CD14-positive monocyte (primary cell): ENCODE measurements at regions not wholly inside any gene's neighbourhood (a gene's known extent, or its start where the extent isn't known, plus 50 kb on each side); places are given as distances from the start of the nearest gene placed in this dataset.

Source experiments
- DNase-seq, 3 donors: peaks; one replicate each; pipeline ENCODE4 v3.0.0-alpha.2; 2011 to 2022
- H2AFZ ChIP-seq: 2 replicates; pipeline ENCODE4 v1.6.0; 2012; ENCODE audit warnings: mild to moderate bottlenecking, low read depth, low read length, inconsistent platforms; ENCODE audit not compliant: insufficient read depth, poor library complexity, severe bottlenecking
- H3K27ac ChIP-seq, 2 donors: 1 replicate in 1 of 2; 2 replicates in 1 of 2; pipeline ENCODE4 v1.5.1; 2012 to 2013; ENCODE audit warnings: low read length in 2 of 2, control low read depth in 1 of 2, inconsistent platforms in 1 of 2, low read depth in 1 of 2, mild to moderate bottlenecking in 1 of 2
- H3K27me3 ChIP-seq, 2 donors: one replicate each; pipeline versions ENCODE4 v1.6.0 to v1.6.1; 2011 to 2013; ENCODE audit warnings: low read length in 2 of 2; ENCODE audit not compliant: control insufficient read depth in 2 of 2, insufficient read depth in 2 of 2
- H3K36me3 ChIP-seq, 2 donors: replicated peaks in 1 of 2; 1 replicate in 1 of 2; 2 replicates in 1 of 2; pipeline versions ENCODE4 v1.5.1 to v1.6.1; 2012 to 2013; ENCODE audit warnings: low read length in 2 of 2, control low read depth in 1 of 2, inconsistent platforms in 1 of 2, mild to moderate bottlenecking in 1 of 2; ENCODE audit not compliant: insufficient read depth in 2 of 2, control insufficient read depth in 1 of 2
- H3K4me1 ChIP-seq, 2 donors: 1 replicate in 1 of 2; 2 replicates in 1 of 2; pipeline versions ENCODE4 v1.5.1 to v1.6.1; 2012 to 2013; ENCODE audit warnings: low read length in 2 of 2, control low read depth in 1 of 2, inconsistent platforms in 1 of 2, mild to moderate bottlenecking in 1 of 2, moderate library complexity in 1 of 2; ENCODE audit not compliant: insufficient read depth in 2 of 2, control insufficient read depth in 1 of 2
- H3K4me2 ChIP-seq: replicated peaks from 2 replicates; pipeline ENCODE3; 2012; ENCODE audit warnings: low read length, moderate library complexity, mild to moderate bottlenecking; ENCODE audit not compliant: poor library complexity, severe bottlenecking; ENCODE audit errors: extremely low read depth
- H3K4me3 ChIP-seq, 3 experiments: fragments of 200-600 bp in 1 of 3; sonication (generic) in 1 of 3; replicated peaks in 1 of 3; 1 replicate in 2 of 3; 2 replicates in 1 of 3; pipeline ENCODE4 v1.5.1; 2011 to 2013; ENCODE audit warnings: low read length in 3 of 3, mild to moderate bottlenecking in 3 of 3, control low read depth in 2 of 3, low read depth in 2 of 3, inconsistent platforms in 1 of 3, moderate library complexity in 1 of 3
- H3K79me2 ChIP-seq: 2 replicates; pipeline ENCODE4 v1.6.0; 2012; ENCODE audit warnings: mild to moderate bottlenecking, control low read depth, inconsistent platforms, low read length, moderate library complexity; ENCODE audit not compliant: insufficient read depth
- H3K9ac ChIP-seq: 2 replicates; pipeline ENCODE4 v1.6.0; 2017; ENCODE audit warnings: low read length, mild to moderate bottlenecking; ENCODE audit not compliant: insufficient read depth, poor library complexity, severe bottlenecking
- H3K9me3 ChIP-seq, 2 donors: replicated peaks in 1 of 2; 1 replicate in 1 of 2; 2 replicates in 1 of 2; pipeline versions ENCODE4 v1.5.1 to v1.6.1; 2012 to 2013; ENCODE audit warnings: low read length in 2 of 2, control low read depth in 1 of 2; ENCODE audit not compliant: control insufficient read depth in 1 of 2, insufficient read depth in 1 of 2
- H4K20me1 ChIP-seq: 2 replicates; pipeline ENCODE4 v1.6.0; 2012; ENCODE audit warnings: mild to moderate bottlenecking, low read length, control low read depth, moderate library complexity; ENCODE audit not compliant: insufficient read depth
- H3K27ac Mint-ChIP-seq, 7 donors: one replicate each; pipeline ENCODE4 v1.8.0; 2020; ENCODE audit warnings: mild to moderate bottlenecking in 7 of 7, mixed read lengths in 7 of 7, moderate library complexity in 6 of 7, inconsistent platforms in 2 of 7
- H3K27me3 Mint-ChIP-seq, 3 donors: one replicate each; pipeline ENCODE4 v1.8.0; 2021 to 2022; ENCODE audit warnings: low read depth in 3 of 3, mild to moderate bottlenecking in 3 of 3, mixed read lengths in 3 of 3, moderate library complexity in 3 of 3, inconsistent platforms in 1 of 3
- H3K36me3 Mint-ChIP-seq, 2 donors: one replicate each; pipeline ENCODE4 v1.8.0; 2020; ENCODE audit warnings: mixed read lengths in 2 of 2, inconsistent platforms in 1 of 2, mild to moderate bottlenecking in 1 of 2
- H3K4me1 Mint-ChIP-seq: one replicate; pipeline ENCODE4 v1.8.0; 2020; ENCODE audit warnings: mild to moderate bottlenecking, mixed read lengths
- H3K4me3 Mint-ChIP-seq, 2 donors: one replicate each; pipeline ENCODE4 v1.8.0; 2020; ENCODE audit warnings: mild to moderate bottlenecking in 2 of 2, mixed read lengths in 2 of 2, moderate library complexity in 1 of 2
- H3K9me3 Mint-ChIP-seq, 7 donors: one replicate each; pipeline ENCODE4 v1.8.0; 2020 to 2022; ENCODE audit warnings: mixed read lengths in 7 of 7, mild to moderate bottlenecking in 6 of 7, moderate library complexity in 6 of 7, inconsistent platforms in 2 of 7
- CTCF ChIP-seq: fragments of 200-600 bp; IDR thresholded peaks from one replicate; pipeline ENCODE4 v1.8.0; 2022; ENCODE audit warnings: antibody characterized with exemption, mild to moderate bottlenecking
- WGBS: methylation state at CpG from one replicate; pipeline ENCODE4 v1.1.5; 2013; ENCODE audit warnings: missing lambda C conversion rate; ENCODE audit not compliant: insufficient coverage; 5-methylcytosine and 5-hydroxymethylcytosine counted together
- intact Hi-C, 2 donors: fragments of 100-400 bp; cut with micrococcal nuclease; formaldehyde crosslinking; loops; one replicate each; pipeline versions ENCODE4 v1.15.0 to v1.15.1; 2023

- no peak overlapping the region for H3K27ac ChIP-seq
- no peak for TF ChIP-seq CTCF
- H2AFZ ChIP-seq, result no peak overlapping the region
- WGBS, result 91% methylated on average over 6 of the region's 6 CpGs
- H3K79me2 ChIP-seq, result no peaks in the 10 kb centered on the region
- DNase-seq, result no peak
- no peak overlapping the region for H3K4me2 ChIP-seq
- intact Hi-C loops, result no loop called here
- H3K4me3 Mint-ChIP-seq, result no peak overlapping the region
- H3K27me3 ChIP-seq, result no peaks in the 10 kb centered on the region
- no peak overlapping the region for H3K9ac ChIP-seq
- H3K36me3 ChIP-seq, result no peaks in the 10 kb centered on the region
- peaks cover 0 to 5% (median 3%) of the 10 kb centered on the region in 7 donors for H3K9me3 Mint-ChIP-seq
- H3K9me3 ChIP-seq, result peaks cover under 1 to 3% of the 10 kb centered on the region in 2 donors
- H3K27me3 Mint-ChIP-seq, result peaks cover 0 to 3% (median 2%) of the 10 kb centered on the region in 3 donors
- H3K27ac Mint-ChIP-seq, result no peak overlapping the region
- H3K36me3 Mint-ChIP-seq, result no peaks in the 10 kb centered on the region
- H3K4me1 Mint-ChIP-seq, result no peaks in the 10 kb centered on the region
- no peak overlapping the region for H3K4me3 ChIP-seq
- H4K20me1 ChIP-seq, result no peaks in the 10 kb centered on the region
- H3K4me1 ChIP-seq, result no peaks in the 10 kb centered on the region
These were observed 106.5 kb downstream of the LYZL1 start for GRCh38 chr10:29395409-29395808.

GRCh38 chr10:29397221-29397620 is 108.4 kb downstream of the LYZL1 start:
- Histone ChIP-seq H4K20me1 (no peaks in the 10 kb centered on the region), H3K27me3 (no peaks in the 10 kb centered on the region), H3K9ac (no peak overlapping the region), H3K4me3 (no peak overlapping the region), H3K27ac (no peak overlapping the region), H3K36me3 (no peaks in the 10 kb centered on the region), H3K79me2 (no peaks in the 10 kb centered on the region), H3K4me2 (no peak overlapping the region), H3K4me1 (no peaks in the 10 kb centered on the region), H2AFZ (no peak overlapping the region), H3K9me3 (peaks cover 4 to 9% of the 10 kb centered on the region in 2 donors)
- WGBS, result 100% methylated on average over 1 of the region's 2 CpGs
- no peaks in the 10 kb centered on the region for H3K4me1 Mint-ChIP-seq
- no peak overlapping the region for H3K27ac Mint-ChIP-seq
- peaks cover 0 to 2% (median 1%) of the 10 kb centered on the region in 3 donors for H3K27me3 Mint-ChIP-seq
- H3K9me3 Mint-ChIP-seq, result peaks cover 0 to 15% (median 14%) of the 10 kb centered on the region in 7 donors
- H3K36me3 Mint-ChIP-seq, result no peaks in the 10 kb centered on the region
- TF ChIP-seq CTCF, result no peak
- intact Hi-C loops, result no loop called here
- H3K4me3 Mint-ChIP-seq, result no peak overlapping the region
- DNase-seq, result no peak
